ENCODE measurements at regions not wholly inside any gene's neighbourhood (a gene's known extent, or its start where the extent isn't known, plus 50 kb on each side); places are given as distances from the start of the nearest gene placed in this dataset.

DNA sequence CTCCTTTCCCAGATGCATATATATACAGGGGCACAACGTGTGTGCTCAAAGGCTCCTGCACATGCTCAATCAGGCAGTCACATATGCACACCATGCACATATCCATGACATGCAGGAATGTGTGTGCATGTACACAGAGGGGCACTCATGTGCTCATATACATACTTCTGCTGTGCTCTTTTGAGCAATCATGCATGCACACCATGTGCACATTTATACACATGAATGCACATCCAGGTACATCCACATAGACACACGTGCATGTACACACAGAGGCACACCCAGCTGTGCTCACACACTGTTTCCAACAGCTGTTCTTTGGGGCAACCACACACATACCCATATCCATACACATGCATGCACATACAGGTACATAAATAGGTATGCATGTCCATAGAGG, 165.3 kb downstream of the SALL1 start (continued):
- TF ChIP-seq TP53 (CRISPR knock-in tag; IDR thresholded peaks at IDR 0.05): no peak
- TF ChIP-seq USF2 (CRISPR knock-in tag; IDR thresholded peaks at IDR 0.05): no peak
- TF ChIP-seq, protein P1, sequence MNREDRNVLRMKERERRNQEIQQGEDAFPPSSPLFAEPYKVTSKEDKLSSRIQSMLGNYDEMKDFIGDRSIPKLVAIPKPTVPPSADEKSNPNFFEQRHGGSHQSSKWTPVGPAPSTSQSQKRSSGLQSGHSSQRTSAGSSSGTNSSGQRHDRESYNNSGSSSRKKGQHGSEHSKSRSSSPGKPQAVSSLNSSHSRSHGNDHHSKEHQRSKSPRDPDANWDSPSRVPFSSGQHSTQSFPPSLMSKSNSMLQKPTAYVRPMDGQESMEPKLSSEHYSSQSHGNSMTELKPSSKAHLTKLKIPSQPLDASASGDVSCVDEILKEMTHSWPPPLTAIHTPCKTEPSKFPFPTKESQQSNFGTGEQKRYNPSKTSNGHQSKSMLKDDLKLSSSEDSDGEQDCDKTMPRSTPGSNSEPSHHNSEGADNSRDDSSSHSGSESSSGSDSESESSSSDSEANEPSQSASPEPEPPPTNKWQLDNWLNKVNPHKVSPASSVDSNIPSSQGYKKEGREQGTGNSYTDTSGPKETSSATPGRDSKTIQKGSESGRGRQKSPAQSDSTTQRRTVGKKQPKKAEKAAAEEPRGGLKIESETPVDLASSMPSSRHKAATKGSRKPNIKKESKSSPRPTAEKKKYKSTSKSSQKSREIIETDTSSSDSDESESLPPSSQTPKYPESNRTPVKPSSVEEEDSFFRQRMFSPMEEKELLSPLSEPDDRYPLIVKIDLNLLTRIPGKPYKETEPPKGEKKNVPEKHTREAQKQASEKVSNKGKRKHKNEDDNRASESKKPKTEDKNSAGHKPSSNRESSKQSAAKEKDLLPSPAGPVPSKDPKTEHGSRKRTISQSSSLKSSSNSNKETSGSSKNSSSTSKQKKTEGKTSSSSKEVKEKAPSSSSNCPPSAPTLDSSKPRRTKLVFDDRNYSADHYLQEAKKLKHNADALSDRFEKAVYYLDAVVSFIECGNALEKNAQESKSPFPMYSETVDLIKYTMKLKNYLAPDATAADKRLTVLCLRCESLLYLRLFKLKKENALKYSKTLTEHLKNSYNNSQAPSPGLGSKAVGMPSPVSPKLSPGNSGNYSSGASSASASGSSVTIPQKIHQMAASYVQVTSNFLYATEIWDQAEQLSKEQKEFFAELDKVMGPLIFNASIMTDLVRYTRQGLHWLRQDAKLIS (CRISPR knock-in tag; IDR thresholded peaks at IDR 0.05; ENCODE audit: borderline replicate concordance): no peak
- TF ChIP-seq, protein P2, sequence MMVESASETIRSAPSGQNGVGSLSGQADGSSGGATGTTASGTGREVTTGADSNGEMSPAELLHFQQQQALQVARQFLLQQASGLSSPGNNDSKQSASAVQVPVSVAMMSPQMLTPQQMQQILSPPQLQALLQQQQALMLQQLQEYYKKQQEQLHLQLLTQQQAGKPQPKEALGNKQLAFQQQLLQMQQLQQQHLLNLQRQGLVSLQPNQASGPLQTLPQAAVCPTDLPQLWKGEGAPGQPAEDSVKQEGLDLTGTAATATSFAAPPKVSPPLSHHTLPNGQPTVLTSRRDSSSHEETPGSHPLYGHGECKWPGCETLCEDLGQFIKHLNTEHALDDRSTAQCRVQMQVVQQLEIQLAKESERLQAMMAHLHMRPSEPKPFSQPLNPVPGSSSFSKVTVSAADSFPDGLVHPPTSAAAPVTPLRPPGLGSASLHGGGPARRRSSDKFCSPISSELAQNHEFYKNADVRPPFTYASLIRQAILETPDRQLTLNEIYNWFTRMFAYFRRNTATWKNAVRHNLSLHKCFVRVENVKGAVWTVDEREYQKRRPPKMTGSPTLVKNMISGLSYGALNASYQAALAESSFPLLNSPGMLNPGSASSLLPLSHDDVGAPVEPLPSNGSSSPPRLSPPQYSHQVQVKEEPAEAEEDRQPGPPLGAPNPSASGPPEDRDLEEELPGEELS (CRISPR knock-in tag; IDR thresholded peaks at IDR 0.05): no peak
- TF ChIP-seq ZNF416 (CRISPR knock-in tag; IDR thresholded peaks at IDR 0.05): no peak
- TF ChIP-seq USF1 (CRISPR knock-in tag; IDR thresholded peaks at IDR 0.05): no peak
- no peak for TF ChIP-seq NR2C2 (CRISPR knock-in tag; IDR thresholded peaks at IDR 0.05)

GRCh38 chr16:50984688-50985087, 166.4 kb downstream of the SALL1 start:
- no peak for DNase-seq (ENCODE audit: low spot score)
- H3K9me3 Mint-ChIP-seq: peaks cover 25% of the 10 kb centered on the region
- no peak for ATAC-seq
- H3K4me3 Mint-ChIP-seq: no peak overlapping the region
- no peaks in the 10 kb centered on the region for H3K4me1 Mint-ChIP-seq
- POLR2A ChIA-PET: no interaction called here
- CTCF ChIA-PET: interaction anchor here (1.2 kb wide), 1 partner anchor 178 kb away, joined by 6 read pairs; no protein-coding TSS in a partner anchor
- H3K27ac Mint-ChIP-seq: no peak overlapping the region
- peaks cover 4% of the 10 kb centered on the region for H3K27me3 Mint-ChIP-seq (ENCODE audit: low read depth)
- no peaks in the 10 kb centered on the region for H3K36me3 Mint-ChIP-seq
- TF ChIP-seq CREB1 (CRISPR knock-in tag; IDR thresholded peaks at IDR 0.05) (no peak), TEAD4 (CRISPR knock-in tag; IDR thresholded peaks at IDR 0.05) (no peak), ZBTB21 (CRISPR knock-in tag; IDR thresholded peaks at IDR 0.05; ENCODE audit: borderline replicate concordance) (no peak), ZSCAN18 (CRISPR knock-in tag; IDR thresholded peaks at IDR 0.05) (no peak), EMX1 (CRISPR knock-in tag; IDR thresholded peaks at IDR 0.05) (no peak), ZNF671 (CRISPR knock-in tag; IDR thresholded peaks at IDR 0.05) (no peak), E2F5 (CRISPR knock-in tag; IDR thresholded peaks at IDR 0.05) (no peak), ATF6 (CRISPR knock-in tag; IDR thresholded peaks at IDR 0.05) (no peak), USF2 (CRISPR knock-in tag; IDR thresholded peaks at IDR 0.05) (no peak), NFATC4 (CRISPR knock-in tag; IDR thresholded peaks at IDR 0.05) (no peak), TCF7 (CRISPR knock-in tag; IDR thresholded peaks at IDR 0.05; ENCODE audit: low read depth) (no peak), FOXP1 (CRISPR knock-in tag; IDR thresholded peaks at IDR 0.05; ENCODE audit: borderline replicate concordance) (no peak)
- TF ChIP-seq, protein P3, sequence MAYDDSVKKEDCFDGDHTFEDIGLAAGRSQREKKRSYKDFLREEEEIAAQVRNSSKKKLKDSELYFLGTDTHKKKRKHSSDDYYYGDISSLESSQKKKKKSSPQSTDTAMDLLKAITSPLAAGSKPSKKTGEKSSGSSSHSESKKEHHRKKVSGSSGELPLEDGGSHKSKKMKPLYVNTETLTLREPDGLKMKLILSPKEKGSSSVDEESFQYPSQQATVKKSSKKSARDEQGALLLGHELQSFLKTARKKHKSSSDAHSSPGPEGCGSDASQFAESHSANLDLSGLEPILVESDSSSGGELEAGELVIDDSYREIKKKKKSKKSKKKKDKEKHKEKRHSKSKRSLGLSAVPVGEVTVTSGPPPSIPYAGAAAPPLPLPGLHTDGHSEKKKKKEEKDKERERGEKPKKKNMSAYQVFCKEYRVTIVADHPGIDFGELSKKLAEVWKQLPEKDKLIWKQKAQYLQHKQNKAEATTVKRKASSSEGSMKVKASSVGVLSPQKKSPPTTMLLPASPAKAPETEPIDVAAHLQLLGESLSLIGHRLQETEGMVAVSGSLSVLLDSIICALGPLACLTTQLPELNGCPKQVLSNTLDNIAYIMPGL (CRISPR knock-in tag; IDR thresholded peaks at IDR 0.05): no peak
- TF ChIP-seq, protein P4, sequence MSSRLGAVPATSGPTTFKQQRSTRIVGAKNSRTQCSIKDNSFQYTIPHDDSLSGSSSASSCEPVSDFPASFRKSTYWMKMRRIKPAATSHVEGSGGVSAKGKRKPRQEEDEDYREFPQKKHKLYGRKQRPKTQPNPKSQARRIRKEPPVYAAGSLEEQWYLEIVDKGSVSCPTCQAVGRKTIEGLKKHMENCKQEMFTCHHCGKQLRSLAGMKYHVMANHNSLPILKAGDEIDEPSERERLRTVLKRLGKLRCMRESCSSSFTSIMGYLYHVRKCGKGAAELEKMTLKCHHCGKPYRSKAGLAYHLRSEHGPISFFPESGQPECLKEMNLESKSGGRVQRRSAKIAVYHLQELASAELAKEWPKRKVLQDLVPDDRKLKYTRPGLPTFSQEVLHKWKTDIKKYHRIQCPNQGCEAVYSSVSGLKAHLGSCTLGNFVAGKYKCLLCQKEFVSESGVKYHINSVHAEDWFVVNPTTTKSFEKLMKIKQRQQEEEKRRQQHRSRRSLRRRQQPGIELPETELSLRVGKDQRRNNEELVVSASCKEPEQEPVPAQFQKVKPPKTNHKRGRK (CRISPR knock-in tag; IDR thresholded peaks at IDR 0.05; ENCODE audit: borderline replicate concordance): no peak

Measured in WTC11 (cell line).